Neural progenitor cell (in vitro differentiated cells): ENCODE measurements at regions not wholly inside any gene's neighbourhood (a gene's known extent, or its start where the extent isn't known, plus 50 kb on each side); places are given as distances from the start of the nearest gene placed in this dataset.

ENCODE experiments used
- EZH2 ChIP-seq: fragments of 200-600 bp; sonication (generic); IDR thresholded peaks from 2 replicates; pipeline ENCODE4 v1.6.1; 2017; ENCODE audit warnings: antibody characterized with exemption, mild to moderate bottlenecking, moderate library complexity
- EZH2phosphoT487 ChIP-seq: fragments of 200-600 bp; sonication (generic); IDR thresholded peaks from 2 replicates; pipeline ENCODE4 v1.6.1; 2017; ENCODE audit warnings: antibody characterized with exemption
- TF ChIP-seq, protein P1 (sequence below): fragments of 200-600 bp; sonication (generic); IDR thresholded peaks from 2 replicates; pipeline ENCODE4 v1.5.1; 2017; ENCODE audit warnings: antibody characterized with exemption, mild to moderate bottlenecking

DNA sequence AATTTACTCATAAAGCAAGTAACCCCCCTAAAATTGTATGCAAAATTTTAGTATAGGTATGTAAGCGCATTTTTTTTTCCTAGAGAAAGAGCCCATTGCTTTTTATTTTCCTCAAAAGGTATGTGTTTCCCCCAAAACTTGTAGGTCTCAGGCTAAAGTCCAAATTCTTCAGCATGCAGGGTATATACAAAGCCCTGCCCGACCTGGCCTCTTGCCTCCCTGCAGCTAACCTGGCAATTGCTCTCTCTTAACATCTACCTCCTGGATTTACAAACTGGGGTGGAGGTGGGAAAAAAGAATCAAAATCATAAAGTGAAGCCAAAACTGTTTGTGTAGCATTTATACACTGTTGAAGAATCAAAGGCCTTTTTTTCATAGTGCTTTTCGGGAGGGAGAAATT is 107.8 kb downstream of the KCNRG start:
- TF ChIP-seq, protein P1, sequence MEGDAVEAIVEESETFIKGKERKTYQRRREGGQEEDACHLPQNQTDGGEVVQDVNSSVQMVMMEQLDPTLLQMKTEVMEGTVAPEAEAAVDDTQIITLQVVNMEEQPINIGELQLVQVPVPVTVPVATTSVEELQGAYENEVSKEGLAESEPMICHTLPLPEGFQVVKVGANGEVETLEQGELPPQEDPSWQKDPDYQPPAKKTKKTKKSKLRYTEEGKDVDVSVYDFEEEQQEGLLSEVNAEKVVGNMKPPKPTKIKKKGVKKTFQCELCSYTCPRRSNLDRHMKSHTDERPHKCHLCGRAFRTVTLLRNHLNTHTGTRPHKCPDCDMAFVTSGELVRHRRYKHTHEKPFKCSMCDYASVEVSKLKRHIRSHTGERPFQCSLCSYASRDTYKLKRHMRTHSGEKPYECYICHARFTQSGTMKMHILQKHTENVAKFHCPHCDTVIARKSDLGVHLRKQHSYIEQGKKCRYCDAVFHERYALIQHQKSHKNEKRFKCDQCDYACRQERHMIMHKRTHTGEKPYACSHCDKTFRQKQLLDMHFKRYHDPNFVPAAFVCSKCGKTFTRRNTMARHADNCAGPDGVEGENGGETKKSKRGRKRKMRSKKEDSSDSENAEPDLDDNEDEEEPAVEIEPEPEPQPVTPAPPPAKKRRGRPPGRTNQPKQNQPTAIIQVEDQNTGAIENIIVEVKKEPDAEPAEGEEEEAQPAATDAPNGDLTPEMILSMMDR, result no peak
- TF ChIP-seq EZH2phosphoT487, result no peak
- TF ChIP-seq EZH2, result peak; percentile 9
